ENCODE measurements at regions not wholly inside any gene's neighbourhood (a gene's known extent, or its start where the extent isn't known, plus 50 kb on each side); places are given as distances from the start of the nearest gene placed in this dataset.

GRCh38 chr16:87229230-87230188, 87.7 kb downstream of the C16orf95 start:
- DNase-seq (ENCODE audit: low spot score) = no peak

- no peak for DNase-seq (ENCODE audit: low spot score)
Observed at GRCh38 chr16:87230571-87230970, 86.6 kb downstream of the C16orf95 start.

GRCh38 chr16:87231295-87231694, 85.9 kb downstream of the C16orf95 start:
- no peak for DNase-seq (ENCODE audit: low spot score)

- no peak for DNase-seq (ENCODE audit: low spot score)
Observed at GRCh38 chr16:87231911-87232310, 85.3 kb downstream of the C16orf95 start.

- no peak for DNase-seq (ENCODE audit: low spot score)
Observed at GRCh38 chr16:87233928-87234327, 83.3 kb downstream of the C16orf95 start.

- no peak for DNase-seq (ENCODE audit: low spot score)
Observed at GRCh38 chr16:87234601-87235000, 82.6 kb downstream of the C16orf95 start.

GRCh38 chr16:87235810-87236515, 81.2 kb downstream of the C16orf95 start:
- DNase-seq (ENCODE audit: low spot score) = no peak

- DNase-seq (ENCODE audit: low spot score) = no peak
Observed at GRCh38 chr16:87236516-87237115, 80.6 kb downstream of the C16orf95 start.

- DNase-seq (ENCODE audit: low spot score) = no peak
Observed at GRCh38 chr16:87238361-87238715, 78.9 kb downstream of the C16orf95 start.

- no peak for DNase-seq (ENCODE audit: low spot score)
Observed at GRCh38 chr16:87239545-87239944, 77.6 kb downstream of the C16orf95 start.

- no peak for DNase-seq (ENCODE audit: low spot score)
Observed at GRCh38 chr16:87240211-87241136, 76.7 kb downstream of the C16orf95 start.

- DNase-seq (ENCODE audit: low spot score) = no peak
Observed at GRCh38 chr16:87241137-87241771, 75.9 kb downstream of the C16orf95 start.

- DNase-seq (ENCODE audit: low spot score) = no peak
Observed at GRCh38 chr16:87243478-87243877, 73.7 kb downstream of the C16orf95 start.

- DNase-seq (ENCODE audit: low spot score) = no peak
Observed at GRCh38 chr16:87244636-87245197, 72.5 kb downstream of the C16orf95 start.

- DNase-seq (ENCODE audit: low spot score) = no peak
Observed at GRCh38 chr16:87245511-87245910, 71.7 kb downstream of the C16orf95 start.

GRCh38 chr16:87246269-87247065, 70.7 kb downstream of the C16orf95 start:
- DNase-seq (ENCODE audit: low spot score) = no peak

GRCh38 chr16:87248714-87249113, 68.5 kb downstream of the C16orf95 start:
- DNase-seq (ENCODE audit: low spot score) = no peak

- no peak for DNase-seq (ENCODE audit: low spot score)
Observed at GRCh38 chr16:87249425-87249824, 67.8 kb downstream of the C16orf95 start.

- no peak for DNase-seq (ENCODE audit: low spot score)
Observed at GRCh38 chr16:87250431-87250960, 66.7 kb downstream of the C16orf95 start.

Measured in RKO (cell line).